HS-5 (cell line): ENCODE measurements at regions not wholly inside any gene's neighbourhood (a gene's known extent, or its start where the extent isn't known, plus 50 kb on each side); places are given as distances from the start of the nearest gene placed in this dataset.
"Not testable (repeated sequence)": the region's sequence is repeated elsewhere in the genome, so short reads cannot be mapped to it uniquely, and the experiment has no call there.

Source experiments
- DNase-seq: peaks from one replicate; pipeline ENCODE4 v3.0.0-alpha.2; 2012; ENCODE audit warnings: low read depth

GRCh38 chr7:155396661-155397060, 61.3 kb upstream of the EN2 start:
- DNase-seq = no peak

GRCh38 chr7:155397758-155398714, 59.9 kb upstream of the EN2 start:
- DNase-seq = not testable (repeated sequence)

GRCh38 chr7:155398944-155399343, 59.0 kb upstream of the EN2 start:
- no peak for DNase-seq

- DNase-seq = no peak
Observed at GRCh38 chr7:155399577-155399976, 58.4 kb upstream of the EN2 start.

- no peak for DNase-seq
Observed at GRCh38 chr7:155401231-155401630, 56.7 kb upstream of the EN2 start.

- no peak for DNase-seq
Observed at GRCh38 chr7:155401884-155402283, 56.0 kb upstream of the EN2 start.

GRCh38 chr7:155402941-155403340, 55.0 kb upstream of the EN2 start:
- DNase-seq = no peak

GRCh38 chr7:155404976-155405375, 53.0 kb upstream of the EN2 start:
- no peak for DNase-seq

GRCh38 chr7:155405399-155406318, 52.3 kb upstream of the EN2 start:
- DNase-seq = no peak

GRCh38 chr7:155407799-155408198, 50.1 kb upstream of the EN2 start:
- DNase-seq = no peak
